Muscle of leg (tissue), 3 donors: ENCODE measurements at regions not wholly inside any gene's neighbourhood (a gene's known extent, or its start where the extent isn't known, plus 50 kb on each side); places are given as distances from the start of the nearest gene placed in this dataset.
"Not testable (repeated sequence)": the region's sequence is repeated elsewhere in the genome, so short reads cannot be mapped to it uniquely, and the experiment has no call there.

Experiments
- DNase-seq: peaks from one replicate; pipeline ENCODE4 v3.0.0; 2013
- H3K27ac ChIP-seq: one replicate; pipeline ENCODE4 v1.5.1; 2013; ENCODE audit warnings: mild to moderate bottlenecking, low read length, control low read depth
- H3K27me3 ChIP-seq: one replicate; pipeline ENCODE4 v1.6.1; 2013; ENCODE audit warnings: low read length; ENCODE audit not compliant: control insufficient read depth, insufficient read depth
- H3K36me3 ChIP-seq: one replicate; pipeline ENCODE4 v1.6.1; 2013; ENCODE audit warnings: low read length; ENCODE audit not compliant: control insufficient read depth, insufficient read depth
- H3K4me1 ChIP-seq: one replicate; pipeline ENCODE4 v1.6.1; 2013; ENCODE audit warnings: low read length; ENCODE audit not compliant: control insufficient read depth, insufficient read depth
- H3K4me3 ChIP-seq: one replicate; pipeline ENCODE4 v1.5.1; 2013; ENCODE audit warnings: low read length, control low read depth
- H3K9me3 ChIP-seq: replicated peaks from 2 replicates; pipeline ENCODE4 v1.6.1; 2013; ENCODE audit warnings: low read depth, low read length; ENCODE audit not compliant: control insufficient read depth
- WGBS: methylation state at CpG from one replicate; pipeline ENCODE4 v1.1.5; 2013; ENCODE audit warnings: missing lambda C conversion rate; ENCODE audit not compliant: insufficient coverage; 5-methylcytosine and 5-hydroxymethylcytosine counted together

DNA sequence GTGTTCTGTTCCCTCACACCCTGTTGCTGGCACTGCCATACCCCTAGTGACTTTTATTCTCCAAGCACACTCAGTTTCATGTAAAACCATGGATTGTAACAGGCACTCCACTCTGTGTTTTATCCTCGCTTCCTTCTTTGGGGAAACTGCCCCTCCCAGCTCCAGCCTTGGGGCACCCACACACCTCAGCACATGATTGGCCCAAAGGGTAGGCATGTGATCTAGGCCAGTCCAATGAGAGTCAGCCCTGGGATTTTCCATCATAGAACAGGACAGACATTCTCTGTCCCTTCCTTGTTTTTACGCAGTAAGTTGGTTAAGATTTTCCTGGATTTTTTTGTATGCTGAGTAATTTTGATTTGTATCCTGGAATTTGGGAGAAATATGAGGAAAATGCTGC is 115.4 kb downstream of the C16orf95 start:
- 75% methylated on average over 1 of the region's 2 CpGs for WGBS
- no peaks in the 10 kb centered on the region for H3K36me3 ChIP-seq
- peaks cover 12% of the 10 kb centered on the region for H3K4me1 ChIP-seq
- peak overlapping the region; percentile 67 for H3K27ac ChIP-seq
- DNase-seq = no peak
- no peaks in the 10 kb centered on the region for H3K9me3 ChIP-seq
- peaks cover 14% of the 10 kb centered on the region for H3K27me3 ChIP-seq
- H3K4me3 ChIP-seq = no peak overlapping the region

DNA sequence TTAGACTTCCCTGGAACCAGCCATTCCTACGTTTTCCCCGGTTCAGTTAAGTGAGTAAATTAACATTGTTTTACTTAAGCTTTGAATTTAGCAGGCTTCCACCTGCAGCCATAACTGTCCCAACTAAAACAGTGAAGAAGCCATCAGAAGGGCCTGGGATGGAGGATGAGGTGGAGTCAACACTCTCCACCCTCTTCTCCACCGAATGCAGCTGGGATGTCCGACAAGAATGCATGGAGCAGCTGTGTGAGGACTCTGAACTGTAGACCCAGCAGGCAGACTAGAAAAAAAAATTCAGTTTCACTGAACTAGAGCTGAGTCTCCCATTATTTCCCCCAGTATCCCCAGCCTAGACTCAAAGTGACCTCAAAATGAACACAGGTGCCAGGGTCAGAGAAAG is 114.8 kb downstream of the C16orf95 start:
- Histone ChIP-seq H3K27me3 (peaks cover 10% of the 10 kb centered on the region), H3K9me3 (no peaks in the 10 kb centered on the region), H3K27ac (peak overlapping the region; percentile 67), H3K4me3 (no peak overlapping the region), H3K36me3 (no peaks in the 10 kb centered on the region), H3K4me1 (peaks cover 15% of the 10 kb centered on the region)
- peak; percentile 76 for DNase-seq
- no CpG with 5 or more reads among the region's 4 CpGs for WGBS

DNA sequence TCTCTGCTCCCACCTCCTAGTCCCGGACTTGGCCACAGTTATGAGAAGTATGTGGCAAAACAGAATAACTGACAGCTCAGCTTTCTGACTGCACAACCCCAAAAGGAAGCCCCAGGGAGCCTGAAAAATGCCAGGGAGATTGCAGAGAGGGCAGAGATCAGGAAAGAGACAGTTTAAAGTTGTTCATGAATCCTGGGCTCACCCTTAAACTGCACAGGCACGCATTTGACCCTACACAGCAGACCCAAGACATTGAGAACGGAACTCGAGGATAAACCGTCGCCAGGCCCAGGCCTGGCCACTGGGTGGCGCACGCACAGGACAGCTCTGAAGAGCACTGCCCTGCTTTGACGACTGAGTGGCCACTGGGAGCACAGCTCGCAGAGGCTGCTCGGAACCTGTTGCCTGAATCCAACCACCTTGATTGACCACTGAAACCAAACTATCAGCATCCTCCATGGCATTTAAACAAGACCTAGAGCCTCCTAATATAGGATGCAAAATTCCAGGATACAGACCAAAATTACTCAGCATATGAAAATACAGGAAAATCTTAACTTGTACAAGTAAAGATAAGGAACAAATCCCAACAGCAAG is 114.0 kb downstream of the C16orf95 start:
- Histone ChIP-seq H3K4me1 (peaks cover 23% of the 10 kb centered on the region), H3K9me3 (no peaks in the 10 kb centered on the region), H3K27me3 (peaks cover 13% of the 10 kb centered on the region), H3K4me3 (no peak overlapping the region), H3K27ac (no peak overlapping the region), H3K36me3 (no peaks in the 10 kb centered on the region)
- peak; percentile 71 for DNase-seq
- WGBS = 9% methylated on average over 9 of the region's 11 CpGs

DNA sequence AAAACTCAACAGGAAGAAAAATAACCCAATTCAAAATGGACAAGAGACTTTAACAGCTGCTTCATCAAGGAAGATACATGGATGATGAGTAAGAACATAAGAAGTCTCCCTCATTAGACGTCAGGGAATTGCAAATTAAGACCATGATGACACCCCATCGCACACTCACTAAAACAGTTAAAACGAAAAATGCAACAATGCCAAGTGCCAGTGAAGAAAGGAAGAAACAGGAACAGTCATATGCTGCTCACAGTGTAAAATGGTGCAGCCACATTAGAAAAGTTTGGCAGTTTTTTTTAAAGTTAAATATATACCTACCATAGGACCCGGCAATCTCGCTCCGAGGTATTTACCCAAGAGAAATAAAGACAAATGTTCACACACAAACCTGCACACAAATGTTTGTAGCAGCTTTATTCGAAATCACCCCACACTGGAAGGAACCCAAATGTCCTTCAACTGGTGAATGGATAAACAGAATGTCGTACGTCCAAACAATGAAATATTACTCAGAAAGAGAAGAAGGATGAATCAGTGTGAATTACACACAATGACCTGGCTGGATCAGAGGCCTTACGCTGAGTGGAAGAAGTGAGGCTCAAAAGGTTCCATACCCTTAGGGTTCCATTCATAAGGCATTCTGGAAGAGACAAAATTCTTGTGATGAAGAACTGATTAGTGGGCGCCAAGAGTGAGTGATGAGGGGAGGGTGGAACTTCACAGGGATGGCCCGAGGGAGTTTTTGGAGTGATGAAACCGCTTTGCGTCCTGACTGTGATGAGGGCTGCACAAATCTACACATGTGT is 110.3 kb downstream of the C16orf95 start:
- Histone ChIP-seq H3K27ac (peak overlapping the region; percentile 78), H3K4me1 (peaks cover 21% of the 10 kb centered on the region), H3K4me3 (no peak overlapping the region), H3K36me3 (no peaks in the 10 kb centered on the region), H3K9me3 (no peaks in the 10 kb centered on the region), H3K27me3 (peaks cover 5% of the 10 kb centered on the region)
- WGBS = 41% methylated on average over 2 of the region's 14 CpGs
- DNase-seq = peak; percentile 68

DNA sequence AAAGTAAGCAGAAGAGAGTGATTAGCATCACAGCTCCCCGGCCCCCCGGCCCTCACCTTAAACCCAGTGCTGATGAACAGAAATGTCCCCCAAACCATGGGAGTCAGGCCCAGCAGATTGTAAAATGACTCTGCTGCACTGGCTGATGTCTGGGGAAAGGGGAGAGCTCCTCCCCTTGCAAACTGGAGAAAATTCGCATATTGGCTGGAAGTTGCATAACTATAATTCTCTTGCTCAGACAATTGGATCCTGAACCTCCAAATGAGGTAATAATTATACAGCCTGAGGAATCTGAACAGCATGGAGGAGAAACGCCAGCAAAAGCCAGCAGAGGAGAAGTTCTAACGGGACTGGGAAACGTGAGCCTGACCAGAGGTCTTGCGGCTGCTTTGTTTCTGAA is 109.7 kb downstream of the C16orf95 start:
- WGBS = 5% methylated on average over 4 of the region's 7 CpGs
- Histone ChIP-seq H3K27me3 (peaks cover 5% of the 10 kb centered on the region), H3K36me3 (no peaks in the 10 kb centered on the region), H3K4me3 (no peak overlapping the region), H3K27ac (peak overlapping the region; percentile 78), H3K9me3 (no peaks in the 10 kb centered on the region), H3K4me1 (peaks cover 16% of the 10 kb centered on the region)
- DNase-seq = peak; percentile 94

DNA sequence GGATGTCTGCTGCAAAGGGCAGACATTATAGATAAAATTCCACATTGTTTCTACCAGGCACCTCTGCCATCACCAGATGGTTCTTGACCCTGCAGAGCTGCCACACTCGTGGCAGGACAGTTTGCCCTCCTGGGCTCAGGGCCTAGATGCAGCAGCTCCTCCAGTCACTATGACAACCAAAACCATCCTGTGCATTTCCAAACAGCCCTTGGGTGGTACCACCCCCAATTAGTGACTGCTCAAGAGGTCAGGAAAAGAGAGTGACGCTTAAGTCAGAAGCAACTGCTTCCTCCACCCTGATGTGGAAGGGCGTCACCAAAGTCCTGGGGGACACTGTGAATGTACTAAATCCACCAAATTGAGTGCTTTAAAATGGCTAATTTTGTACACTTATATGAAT is 109.2 kb downstream of the C16orf95 start:
- no peaks in the 10 kb centered on the region for H3K36me3 ChIP-seq
- peak; percentile 25 for DNase-seq
- peaks cover 13% of the 10 kb centered on the region for H3K4me1 ChIP-seq
- WGBS = 11% methylated on average over 1 of the region's 3 CpGs
- H3K27ac ChIP-seq = peak overlapping the region; percentile 78
- H3K9me3 ChIP-seq = no peaks in the 10 kb centered on the region
- no peak overlapping the region for H3K4me3 ChIP-seq
- peaks cover 5% of the 10 kb centered on the region for H3K27me3 ChIP-seq

DNA sequence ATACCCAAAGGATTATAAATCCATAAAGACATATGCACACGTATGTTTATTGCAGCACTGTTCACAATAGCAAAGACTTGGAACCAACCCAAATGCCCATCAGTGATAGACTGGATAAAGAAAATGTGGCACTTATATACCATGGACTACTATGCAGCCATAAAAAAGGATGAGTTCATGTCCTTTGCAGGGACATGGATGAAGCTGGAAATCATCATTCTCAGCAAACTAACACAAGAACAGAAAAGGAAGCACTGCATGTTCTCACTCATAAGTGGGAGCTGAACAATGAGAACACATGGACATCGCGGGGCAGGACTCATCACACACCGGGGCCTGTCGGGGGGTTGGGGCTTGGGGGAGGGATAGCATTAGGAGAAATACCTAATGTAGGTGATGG is 108.2 kb downstream of the C16orf95 start:
- WGBS = 100% methylated on average over 1 of the region's 5 CpGs
- H3K4me3 ChIP-seq, DNase-seq, H3K9me3 ChIP-seq, H3K36me3 ChIP-seq, H3K27ac ChIP-seq, H3K27me3 ChIP-seq: not testable (repeated sequence)
- peaks cover 12% of the 10 kb centered on the region for H3K4me1 ChIP-seq

DNA sequence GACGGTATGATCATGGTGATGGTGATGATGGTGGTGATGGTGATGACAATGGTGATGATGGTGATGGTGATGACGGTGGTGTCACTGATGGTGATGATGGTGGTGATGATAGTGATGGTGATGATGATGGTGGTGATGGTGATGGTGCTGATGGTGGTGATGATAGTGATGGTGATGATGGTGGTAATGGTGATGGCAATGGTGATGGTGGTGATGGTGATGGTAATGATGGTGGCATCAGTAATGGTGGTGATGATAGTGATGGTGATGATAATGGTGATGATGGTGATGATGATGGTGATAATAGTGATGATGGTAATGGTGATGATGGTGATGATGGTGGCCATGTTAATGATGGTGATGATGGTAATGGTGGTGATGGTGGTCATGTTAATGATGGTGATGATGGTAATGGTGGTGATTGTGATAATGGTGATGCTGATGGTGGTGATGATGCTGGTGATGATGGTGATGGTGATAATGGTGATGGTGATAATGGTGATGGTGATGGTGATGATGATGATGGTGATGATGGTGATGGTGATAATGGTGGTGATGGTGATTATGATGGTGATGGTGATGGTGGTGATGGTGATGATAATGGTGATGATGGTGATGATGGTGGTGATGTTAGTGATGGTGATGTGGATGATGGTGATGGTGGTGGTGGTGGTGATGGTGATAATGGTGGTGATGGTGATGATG is 107.2 kb downstream of the C16orf95 start:
- Histone ChIP-seq H3K4me3 (no peak overlapping the region), H3K27me3 (peaks cover 5% of the 10 kb centered on the region), H3K36me3 (no peaks in the 10 kb centered on the region), H3K9me3 (no peaks in the 10 kb centered on the region), H3K27ac (no peak overlapping the region), H3K4me1 (peaks cover 12% of the 10 kb centered on the region)
- no peak for DNase-seq
- WGBS = 94% methylated on average over 2 of the region's 2 CpGs

DNA sequence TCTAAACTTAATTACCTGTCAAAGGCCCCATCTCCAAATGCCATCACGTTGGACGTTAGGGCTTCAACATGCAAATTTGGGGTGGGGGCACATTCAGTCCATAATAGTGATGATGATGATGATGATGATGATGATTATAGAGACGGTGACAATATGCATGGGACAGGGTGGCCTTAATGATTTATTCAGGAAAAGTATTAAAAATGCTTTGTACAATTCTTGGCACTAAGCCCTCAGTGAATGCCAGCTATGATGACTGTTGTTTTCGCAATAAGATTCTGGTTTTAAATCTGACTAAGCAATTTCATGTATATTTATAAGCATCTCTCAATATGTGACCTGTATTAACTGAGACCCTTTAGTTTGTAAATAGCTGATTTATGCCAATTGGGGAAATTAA is 106.3 kb downstream of the C16orf95 start:
- Histone ChIP-seq H3K36me3 (no peaks in the 10 kb centered on the region), H3K27ac (no peak overlapping the region), H3K4me1 (peaks cover 12% of the 10 kb centered on the region), H3K27me3 (peaks cover 3% of the 10 kb centered on the region), H3K9me3 (no peaks in the 10 kb centered on the region), H3K4me3 (no peak overlapping the region)
- WGBS = no CpG with 5 or more reads among the region's 4 CpGs
- no peak for DNase-seq

DNA sequence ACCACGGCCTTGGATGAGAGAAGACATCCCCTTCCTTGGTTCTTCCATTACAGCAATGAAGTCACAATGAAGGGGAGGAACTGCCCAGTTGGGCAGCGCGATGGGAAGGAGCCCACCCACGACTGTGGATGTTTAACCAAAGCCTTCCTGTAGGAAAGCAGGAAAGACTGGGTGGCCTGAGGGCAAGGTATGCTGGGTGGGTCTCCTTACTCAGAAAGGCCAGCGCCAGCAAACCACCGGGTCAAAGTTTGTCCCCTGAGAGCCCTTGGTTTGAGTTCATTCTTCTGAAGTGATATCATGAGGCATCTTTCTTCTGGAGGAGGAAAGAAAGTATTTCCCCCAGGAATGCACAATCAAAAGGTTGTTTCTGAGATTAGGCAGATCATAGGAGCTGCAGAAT is 105.2 kb downstream of the C16orf95 start:
- H3K27ac ChIP-seq = no peak overlapping the region
- H3K36me3 ChIP-seq = no peaks in the 10 kb centered on the region
- WGBS = 94% methylated on average over 5 of the region's 6 CpGs
- peaks cover 22% of the 10 kb centered on the region for H3K4me1 ChIP-seq
- peaks cover 11% of the 10 kb centered on the region for H3K27me3 ChIP-seq
- no peak overlapping the region for H3K4me3 ChIP-seq
- DNase-seq = no peak
- no peaks in the 10 kb centered on the region for H3K9me3 ChIP-seq
